ENCODE measurements at regions not wholly inside any gene's neighbourhood (a gene's known extent, or its start where the extent isn't known, plus 50 kb on each side); places are given as distances from the start of the nearest gene placed in this dataset.

DNA sequence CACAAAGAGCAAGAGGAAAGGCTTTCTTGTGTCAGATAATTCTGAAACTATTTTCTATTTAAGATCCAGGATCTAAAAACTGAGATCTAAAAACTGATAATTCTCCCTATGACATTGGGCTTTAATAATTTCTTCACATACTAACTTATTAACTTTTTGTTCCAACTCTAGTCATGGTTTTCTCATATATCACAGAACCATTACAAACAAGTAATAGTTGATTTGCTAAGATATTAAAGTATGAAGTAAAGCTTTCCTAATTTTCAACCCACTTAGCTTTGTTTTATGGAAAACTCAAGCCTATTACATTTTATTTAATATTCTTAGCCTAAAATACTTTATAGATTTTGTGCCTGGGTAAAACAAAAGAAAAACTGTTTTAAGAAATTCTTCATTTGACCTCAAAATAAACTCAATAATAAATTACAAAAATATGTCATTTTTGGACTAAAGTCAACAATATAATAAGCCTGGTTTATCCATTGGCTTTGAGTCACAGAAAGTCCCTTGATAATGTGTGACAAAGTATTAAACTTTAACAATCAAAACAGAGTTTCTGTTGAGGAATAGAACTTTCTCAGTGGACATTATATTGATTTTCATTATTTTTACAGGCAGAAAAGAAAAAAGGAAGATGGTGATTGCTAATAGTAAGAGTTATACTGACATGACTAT is 1142.9 kb upstream of the SORCS1 start:
- TF ChIP-seq, protein P1, sequence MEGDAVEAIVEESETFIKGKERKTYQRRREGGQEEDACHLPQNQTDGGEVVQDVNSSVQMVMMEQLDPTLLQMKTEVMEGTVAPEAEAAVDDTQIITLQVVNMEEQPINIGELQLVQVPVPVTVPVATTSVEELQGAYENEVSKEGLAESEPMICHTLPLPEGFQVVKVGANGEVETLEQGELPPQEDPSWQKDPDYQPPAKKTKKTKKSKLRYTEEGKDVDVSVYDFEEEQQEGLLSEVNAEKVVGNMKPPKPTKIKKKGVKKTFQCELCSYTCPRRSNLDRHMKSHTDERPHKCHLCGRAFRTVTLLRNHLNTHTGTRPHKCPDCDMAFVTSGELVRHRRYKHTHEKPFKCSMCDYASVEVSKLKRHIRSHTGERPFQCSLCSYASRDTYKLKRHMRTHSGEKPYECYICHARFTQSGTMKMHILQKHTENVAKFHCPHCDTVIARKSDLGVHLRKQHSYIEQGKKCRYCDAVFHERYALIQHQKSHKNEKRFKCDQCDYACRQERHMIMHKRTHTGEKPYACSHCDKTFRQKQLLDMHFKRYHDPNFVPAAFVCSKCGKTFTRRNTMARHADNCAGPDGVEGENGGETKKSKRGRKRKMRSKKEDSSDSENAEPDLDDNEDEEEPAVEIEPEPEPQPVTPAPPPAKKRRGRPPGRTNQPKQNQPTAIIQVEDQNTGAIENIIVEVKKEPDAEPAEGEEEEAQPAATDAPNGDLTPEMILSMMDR (IDR thresholded peaks at IDR 0.05), result no peak
- no peak for TF ChIP-seq POLR2A (IDR thresholded peaks at IDR 0.05)

Data from heart left ventricle (tissue), 13 donors.